HFFc6 (cell line): ENCODE measurements at regions not wholly inside any gene's neighbourhood (a gene's known extent, or its start where the extent isn't known, plus 50 kb on each side); places are given as distances from the start of the nearest gene placed in this dataset.

Experiments
- DNase-seq: peaks from one replicate; pipeline ENCODE4 v3.0.0-alpha.2; 2018
- H3K27ac Mint-ChIP-seq: 2 replicates; pipeline ENCODE4 v1.8.0; 2020; ENCODE audit warnings: mild to moderate bottlenecking, mixed read lengths
- H3K27me3 Mint-ChIP-seq: 2 replicates; pipeline ENCODE4 v1.8.0; 2021; ENCODE audit warnings: mild to moderate bottlenecking, moderate library complexity, mixed read lengths; ENCODE audit not compliant: insufficient read depth
- H3K36me3 Mint-ChIP-seq: 2 replicates; pipeline ENCODE4 v1.8.0; 2021; ENCODE audit warnings: low read depth, mixed read lengths
- H3K4me1 Mint-ChIP-seq: 2 replicates; pipeline ENCODE4 v1.8.0; 2020; ENCODE audit warnings: low read depth, mixed read lengths
- H3K4me3 Mint-ChIP-seq: 2 replicates; pipeline ENCODE4 v1.8.0; 2020; ENCODE audit warnings: mild to moderate bottlenecking, moderate library complexity, mixed read lengths
- H3K9me3 Mint-ChIP-seq: 2 replicates; pipeline ENCODE4 v1.8.0; 2020; ENCODE audit warnings: mild to moderate bottlenecking, mixed read lengths
- TF ChIP-seq, protein P1 (sequence below): fragments of 200-600 bp; sonication (generic); IDR thresholded peaks from 2 replicates; pipeline ENCODE4 v1.5.0; 2021; ENCODE audit warnings: antibody characterized with exemption, mild to moderate bottlenecking

DNA sequence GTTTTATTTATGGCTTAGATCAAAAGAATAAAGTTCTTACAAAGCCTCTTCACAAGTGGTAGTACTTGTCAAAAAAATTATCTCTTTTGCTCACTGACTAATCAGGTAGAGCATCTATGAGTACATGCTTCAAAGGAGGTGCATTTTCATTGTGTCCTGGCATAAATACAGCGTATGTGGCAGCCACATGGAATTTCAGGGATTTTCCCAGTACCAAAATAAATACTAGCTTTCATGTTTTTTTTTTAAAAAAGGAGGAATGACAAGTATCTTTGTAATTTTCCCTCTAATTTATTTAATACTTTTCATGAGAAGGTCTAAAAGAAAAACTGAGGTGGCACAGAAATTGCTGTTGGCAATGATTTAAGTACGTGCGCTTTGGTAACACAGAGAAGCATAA, 597.8 kb upstream of the ALCAM start:
- no peak overlapping the region for H3K4me3 Mint-ChIP-seq
- no peak for DNase-seq
- H3K9me3 Mint-ChIP-seq = no peaks in the 10 kb centered on the region
- H3K36me3 Mint-ChIP-seq = no peaks in the 10 kb centered on the region
- H3K4me1 Mint-ChIP-seq = peaks cover 16% of the 10 kb centered on the region
- H3K27ac Mint-ChIP-seq = no peak overlapping the region
- no peaks in the 10 kb centered on the region for H3K27me3 Mint-ChIP-seq
- TF ChIP-seq, protein P1, sequence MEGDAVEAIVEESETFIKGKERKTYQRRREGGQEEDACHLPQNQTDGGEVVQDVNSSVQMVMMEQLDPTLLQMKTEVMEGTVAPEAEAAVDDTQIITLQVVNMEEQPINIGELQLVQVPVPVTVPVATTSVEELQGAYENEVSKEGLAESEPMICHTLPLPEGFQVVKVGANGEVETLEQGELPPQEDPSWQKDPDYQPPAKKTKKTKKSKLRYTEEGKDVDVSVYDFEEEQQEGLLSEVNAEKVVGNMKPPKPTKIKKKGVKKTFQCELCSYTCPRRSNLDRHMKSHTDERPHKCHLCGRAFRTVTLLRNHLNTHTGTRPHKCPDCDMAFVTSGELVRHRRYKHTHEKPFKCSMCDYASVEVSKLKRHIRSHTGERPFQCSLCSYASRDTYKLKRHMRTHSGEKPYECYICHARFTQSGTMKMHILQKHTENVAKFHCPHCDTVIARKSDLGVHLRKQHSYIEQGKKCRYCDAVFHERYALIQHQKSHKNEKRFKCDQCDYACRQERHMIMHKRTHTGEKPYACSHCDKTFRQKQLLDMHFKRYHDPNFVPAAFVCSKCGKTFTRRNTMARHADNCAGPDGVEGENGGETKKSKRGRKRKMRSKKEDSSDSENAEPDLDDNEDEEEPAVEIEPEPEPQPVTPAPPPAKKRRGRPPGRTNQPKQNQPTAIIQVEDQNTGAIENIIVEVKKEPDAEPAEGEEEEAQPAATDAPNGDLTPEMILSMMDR = no peak

DNA sequence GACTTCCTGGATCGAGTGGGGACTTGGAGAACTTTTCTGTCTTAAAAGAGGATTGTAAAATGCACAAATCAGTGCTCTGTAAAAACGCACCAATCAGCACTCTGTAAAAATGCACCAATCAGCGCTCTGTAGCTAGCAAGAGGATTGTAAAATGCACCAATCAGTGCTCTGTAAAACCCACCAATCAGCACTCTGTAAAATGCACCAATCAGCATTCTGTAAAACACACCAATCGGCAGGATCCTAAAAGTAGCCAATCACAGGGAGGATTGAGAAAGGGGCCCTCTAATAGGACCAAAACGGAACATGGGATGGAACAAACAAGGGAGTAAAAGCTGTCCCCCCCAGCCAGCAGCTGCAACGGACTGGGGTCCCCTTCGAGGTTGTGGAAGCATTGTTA, 587.4 kb upstream of the ALCAM start:
- H3K36me3 Mint-ChIP-seq = peaks cover 10% of the 10 kb centered on the region
- no peak for DNase-seq

DNA sequence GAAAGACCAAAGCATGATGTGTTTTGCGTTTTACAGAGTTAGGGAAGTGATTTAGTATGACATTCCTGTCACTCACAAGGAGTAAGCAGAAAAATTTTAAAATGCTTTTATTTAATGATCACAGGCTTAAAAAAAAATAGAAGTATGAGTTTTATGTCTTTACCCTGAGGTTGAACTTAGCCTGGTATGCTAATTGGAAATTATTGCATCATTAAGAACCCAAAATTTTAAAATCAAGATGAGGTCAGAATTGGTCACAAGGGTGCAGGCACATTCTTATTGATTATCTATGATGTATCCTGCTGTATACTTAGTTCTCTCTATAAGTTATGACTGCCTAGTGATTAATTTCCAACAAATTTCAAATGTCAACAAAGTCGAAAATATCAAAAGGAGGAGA, 585.6 kb upstream of the ALCAM start:
- DNase-seq = no peak
- H3K36me3 Mint-ChIP-seq = peaks cover 10% of the 10 kb centered on the region
- no peak overlapping the region for H3K27ac Mint-ChIP-seq
- H3K27me3 Mint-ChIP-seq = no peaks in the 10 kb centered on the region
- peaks cover 18% of the 10 kb centered on the region for H3K4me1 Mint-ChIP-seq
- H3K4me3 Mint-ChIP-seq = no peak overlapping the region
- peaks cover 4% of the 10 kb centered on the region for H3K9me3 Mint-ChIP-seq
- TF ChIP-seq, protein P1 = no peak

More for the DNA sequence above, 587.4 kb upstream of the ALCAM start:
- H3K27me3 Mint-ChIP-seq = no peaks in the 10 kb centered on the region
- no peak overlapping the region for H3K27ac Mint-ChIP-seq
- peaks cover 11% of the 10 kb centered on the region for H3K4me1 Mint-ChIP-seq
- H3K9me3 Mint-ChIP-seq = peaks cover 4% of the 10 kb centered on the region
- TF ChIP-seq, protein P1 = no peak
- H3K4me3 Mint-ChIP-seq = no peak overlapping the region

DNA sequence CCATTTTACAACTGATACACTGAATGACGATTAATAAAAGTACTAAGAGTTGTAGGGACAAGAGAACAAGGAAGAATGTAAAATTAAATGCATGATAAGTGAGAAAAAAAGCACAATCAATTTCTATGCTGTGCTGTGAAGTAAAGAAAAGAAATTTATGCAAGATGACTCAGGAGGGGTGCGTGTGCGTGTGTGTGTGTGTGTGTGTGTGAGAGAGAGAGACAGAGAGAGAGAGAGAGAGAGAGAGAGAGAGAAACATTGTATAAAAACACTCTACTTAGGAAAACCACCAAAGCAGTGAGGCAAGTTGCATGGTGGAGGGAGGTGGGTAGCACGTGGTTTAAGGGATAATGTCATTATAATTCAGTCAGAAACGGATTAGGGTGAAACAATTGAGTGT, 580.8 kb upstream of the ALCAM start:
- DNase-seq = no peak
- H3K4me3 Mint-ChIP-seq = no peak overlapping the region
- no peaks in the 10 kb centered on the region for H3K27me3 Mint-ChIP-seq
- no peaks in the 10 kb centered on the region for H3K36me3 Mint-ChIP-seq
- no peaks in the 10 kb centered on the region for H3K9me3 Mint-ChIP-seq
- TF ChIP-seq, protein P1 = no peak
- H3K27ac Mint-ChIP-seq = no peak overlapping the region
- H3K4me1 Mint-ChIP-seq = peaks cover 23% of the 10 kb centered on the region

DNA sequence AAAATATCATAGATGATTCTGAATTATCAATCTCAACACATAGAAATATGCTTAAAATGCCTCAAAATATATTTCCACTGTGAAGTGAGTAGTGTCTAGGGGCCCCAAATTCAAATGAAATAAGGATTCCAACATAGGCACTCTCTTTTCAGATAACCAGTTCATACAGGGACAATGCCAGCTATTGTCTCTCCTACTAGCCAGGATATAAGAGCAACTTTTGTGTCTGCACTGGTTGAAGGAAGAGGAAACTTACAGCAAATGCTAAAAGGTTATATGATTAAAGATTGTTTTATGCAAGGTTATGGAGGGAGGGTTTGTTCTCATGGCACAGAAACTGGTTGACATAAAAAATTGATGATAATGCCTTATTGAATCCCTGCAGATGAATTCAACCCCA, 579.4 kb upstream of the ALCAM start:
- H3K4me1 Mint-ChIP-seq = peaks cover 16% of the 10 kb centered on the region
- no peaks in the 10 kb centered on the region for H3K9me3 Mint-ChIP-seq
- no peaks in the 10 kb centered on the region for H3K27me3 Mint-ChIP-seq
- H3K27ac Mint-ChIP-seq = no peak overlapping the region
- H3K4me3 Mint-ChIP-seq = no peak overlapping the region
- DNase-seq = no peak
- no peaks in the 10 kb centered on the region for H3K36me3 Mint-ChIP-seq
- TF ChIP-seq, protein P1 = no peak

DNA sequence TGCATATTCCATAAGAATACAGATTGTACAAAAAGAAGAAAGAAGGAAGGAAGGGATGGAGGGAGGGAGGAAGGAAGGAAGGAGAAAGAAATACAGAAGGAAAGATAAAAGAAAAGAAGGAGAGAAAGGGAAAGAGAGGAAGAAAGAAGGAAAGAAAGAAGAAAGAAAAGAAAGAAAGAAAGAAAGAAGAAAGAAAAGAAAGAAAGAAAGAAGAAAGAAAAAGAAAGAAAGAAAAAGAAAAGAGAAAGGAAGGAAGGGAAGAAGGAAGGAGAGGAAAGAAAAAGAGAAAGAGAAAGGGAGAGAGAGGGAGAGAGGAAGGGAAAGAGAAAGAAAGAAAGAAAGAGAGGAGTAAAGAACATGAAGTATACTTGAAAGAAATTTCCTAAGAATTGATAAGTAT, 577.9 kb upstream of the ALCAM start:
- Mint-ChIP-seq H3K27me3 (no peaks in the 10 kb centered on the region), H3K27ac (no peak overlapping the region), H3K4me3 (no peak overlapping the region), H3K36me3 (no peaks in the 10 kb centered on the region), H3K9me3 (no peaks in the 10 kb centered on the region), H3K4me1 (peaks cover 16% of the 10 kb centered on the region)
- DNase-seq = no peak
- TF ChIP-seq, protein P1 = no peak
